NCI-H1694 (cell line): ENCODE measurements at regions not wholly inside any gene's neighbourhood (a gene's known extent, or its start where the extent isn't known, plus 50 kb on each side); places are given as distances from the start of the nearest gene placed in this dataset.
"Not testable (repeated sequence)": the region's sequence is repeated elsewhere in the genome, so short reads cannot be mapped to it uniquely, and the experiment has no call there.

Experiments
- DNase-seq: peaks from one replicate; lab custom pipeline; 2025; lab: John Stamatoyannopoulos, UW

DNA sequence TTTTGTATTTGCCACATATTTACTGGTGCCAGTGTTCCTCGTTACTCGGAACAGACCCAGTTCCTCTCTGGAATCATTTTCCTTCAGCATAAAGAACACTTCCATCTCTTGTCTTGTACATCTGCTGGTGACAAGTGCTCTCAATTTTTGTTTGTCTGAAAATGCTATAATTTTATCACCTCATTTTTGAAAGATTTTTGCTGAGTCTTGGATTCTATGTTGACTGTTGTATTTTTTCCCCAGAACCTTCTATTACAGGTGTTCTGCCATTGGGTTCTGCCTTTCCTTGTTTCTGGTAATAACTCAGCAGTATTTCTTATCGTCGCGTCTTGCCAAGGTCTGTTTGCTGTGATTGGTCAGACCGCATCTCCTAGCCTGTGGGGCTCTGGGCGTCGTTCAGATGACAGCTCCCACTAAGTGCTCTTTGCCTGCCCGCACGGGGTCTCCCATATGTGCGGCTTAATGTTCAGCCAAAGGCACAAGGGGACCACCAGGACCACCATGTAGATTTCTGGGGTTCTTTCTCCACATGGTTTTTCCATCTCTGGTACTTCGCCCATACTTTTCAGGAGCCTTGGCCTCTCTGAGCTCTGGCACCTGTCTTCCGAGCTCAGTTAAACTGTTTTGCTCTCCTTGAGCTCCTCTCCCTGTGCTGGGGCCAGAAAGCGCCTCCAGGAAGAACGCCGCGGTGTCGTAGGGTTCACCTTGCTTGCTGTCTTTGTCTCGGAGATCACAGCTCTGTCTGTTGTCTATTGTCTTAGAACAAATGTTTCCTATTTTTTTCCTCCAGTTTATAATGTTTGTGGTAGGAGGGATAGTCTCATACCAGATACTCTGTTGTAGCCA is 80.0 kb downstream of the METRNL start:
- no peak for DNase-seq

DNA sequence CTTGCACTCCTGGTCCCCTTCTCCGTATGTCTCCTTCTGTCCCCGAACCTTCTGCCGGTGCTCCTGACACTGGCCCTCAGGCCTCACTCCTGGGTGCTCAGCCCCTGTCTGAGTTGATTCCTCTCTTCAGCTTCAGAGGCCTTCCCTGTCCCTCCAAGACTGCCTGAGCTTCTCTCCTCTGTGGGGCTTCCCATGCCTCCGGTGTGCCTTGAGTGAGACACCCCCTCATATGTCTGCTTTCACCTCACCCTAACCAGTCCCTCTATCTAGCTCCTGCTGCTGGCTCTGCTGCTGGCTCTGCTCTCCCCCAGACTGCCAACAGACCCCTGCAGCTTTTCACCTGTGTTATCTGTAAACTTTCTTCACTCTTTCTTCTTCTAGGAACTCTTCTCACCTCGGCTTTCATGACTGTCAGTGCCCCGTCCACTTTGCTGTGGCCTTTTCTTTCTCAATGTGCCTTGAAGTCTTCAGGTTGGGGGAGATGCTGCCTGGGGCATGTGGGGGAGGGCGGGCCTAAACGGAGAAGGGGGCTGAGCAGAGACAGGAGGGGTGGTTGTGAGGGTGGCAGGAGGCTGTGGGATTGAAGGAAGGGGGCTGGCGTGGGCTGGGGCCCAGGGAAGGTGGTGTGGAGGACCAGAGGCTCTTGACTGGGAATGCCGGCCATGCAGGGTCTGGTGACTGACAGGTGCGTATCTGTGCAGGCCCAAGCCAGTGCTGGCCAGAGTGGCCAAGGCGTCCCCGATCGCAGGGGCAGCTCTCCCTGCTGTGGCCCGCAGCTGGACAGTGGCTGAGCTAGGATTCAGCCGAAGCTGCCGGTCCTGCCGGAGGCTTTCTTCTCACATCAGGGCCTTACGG is 81.3 kb downstream of the METRNL start:
- no peak for DNase-seq

DNA sequence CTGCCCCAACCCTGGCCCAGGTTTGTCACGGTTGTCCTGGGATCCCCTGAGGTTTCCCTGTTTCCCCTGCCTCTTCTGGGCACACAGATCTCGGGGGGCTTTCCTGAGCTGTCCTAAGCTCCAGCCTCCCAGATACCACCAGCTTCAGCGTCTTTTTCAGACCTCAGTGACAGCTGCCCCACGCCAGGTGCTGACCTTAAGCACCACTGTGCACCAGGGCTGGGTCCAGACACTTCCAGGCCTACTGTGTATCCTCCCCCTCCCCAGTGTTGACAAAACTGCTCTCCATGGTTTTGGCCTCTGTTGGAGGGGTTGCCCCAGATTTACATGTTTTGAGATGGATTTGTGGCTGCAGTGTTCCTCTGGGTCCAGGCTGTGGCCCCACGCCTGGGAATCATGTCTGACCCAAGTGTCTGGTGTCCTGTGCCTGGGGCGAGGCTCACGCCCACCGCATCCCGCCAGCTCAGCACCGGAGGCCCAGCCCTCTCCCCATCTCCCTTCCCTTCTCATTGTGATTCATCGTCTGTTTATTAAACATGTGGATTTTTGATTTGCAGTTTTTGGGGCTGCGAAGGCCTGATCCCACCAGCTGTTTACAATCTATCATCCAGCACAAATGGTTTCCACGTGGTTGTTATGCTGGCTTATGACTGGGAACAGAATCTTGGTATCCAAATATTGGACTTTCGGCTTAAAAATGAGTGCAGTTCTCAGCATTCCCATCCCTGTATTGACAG is 82.1 kb downstream of the METRNL start:
- no peak for DNase-seq

DNA sequence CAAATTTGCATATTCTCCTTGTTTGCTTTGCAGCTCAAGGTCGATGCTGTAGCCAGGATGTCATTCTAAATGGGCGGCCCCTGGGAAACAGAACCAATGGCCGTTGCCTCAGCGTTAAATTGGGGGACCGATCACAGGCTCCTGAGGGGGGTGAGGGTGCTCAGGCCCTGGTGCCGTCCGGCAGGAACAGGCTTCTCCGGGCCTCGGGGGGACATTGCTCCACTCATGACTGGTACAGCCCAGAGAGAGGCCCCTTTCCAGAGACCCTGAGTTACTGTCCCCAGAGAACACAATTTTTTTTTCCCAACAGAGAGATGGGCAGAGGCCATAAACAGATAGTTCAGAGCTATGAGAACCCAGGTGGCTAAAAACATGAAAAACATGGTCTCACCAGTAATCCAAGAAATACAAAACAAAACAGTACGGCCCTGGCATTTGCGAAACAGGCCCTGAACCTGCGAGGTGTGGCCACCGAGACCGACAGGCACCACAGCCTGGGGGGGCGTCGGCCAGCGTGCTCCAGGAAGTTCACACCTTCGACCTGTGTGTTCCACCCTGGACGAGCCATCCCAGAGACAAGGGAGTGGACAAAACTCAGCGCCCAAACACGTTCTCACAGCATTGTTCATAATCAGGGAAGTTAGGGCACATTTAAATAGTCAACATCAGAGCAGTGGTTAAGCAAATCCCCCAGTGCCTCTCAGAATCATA is 82.8 kb downstream of the METRNL start:
- no peak for DNase-seq

DNA sequence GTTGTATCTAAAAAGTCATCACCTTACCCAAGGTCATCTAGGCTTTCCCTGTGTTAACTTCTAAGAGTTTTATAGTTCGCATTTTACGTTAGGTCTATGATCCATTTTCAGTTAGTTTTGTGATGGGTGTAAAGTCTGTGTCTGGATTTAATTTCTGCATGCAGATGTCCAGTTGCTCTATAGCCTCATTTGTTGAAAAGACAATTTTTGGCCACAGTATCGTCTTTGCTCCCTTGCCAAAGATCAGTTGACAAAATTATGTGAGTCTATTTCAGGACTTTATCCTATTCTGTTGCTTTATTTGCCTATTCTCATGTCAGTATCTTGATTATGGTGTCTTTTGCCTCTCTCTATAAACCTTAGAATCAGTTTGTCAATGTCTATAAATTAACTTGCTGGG is 85.1 kb downstream of the METRNL start:
- DNase-seq = no peak

DNA sequence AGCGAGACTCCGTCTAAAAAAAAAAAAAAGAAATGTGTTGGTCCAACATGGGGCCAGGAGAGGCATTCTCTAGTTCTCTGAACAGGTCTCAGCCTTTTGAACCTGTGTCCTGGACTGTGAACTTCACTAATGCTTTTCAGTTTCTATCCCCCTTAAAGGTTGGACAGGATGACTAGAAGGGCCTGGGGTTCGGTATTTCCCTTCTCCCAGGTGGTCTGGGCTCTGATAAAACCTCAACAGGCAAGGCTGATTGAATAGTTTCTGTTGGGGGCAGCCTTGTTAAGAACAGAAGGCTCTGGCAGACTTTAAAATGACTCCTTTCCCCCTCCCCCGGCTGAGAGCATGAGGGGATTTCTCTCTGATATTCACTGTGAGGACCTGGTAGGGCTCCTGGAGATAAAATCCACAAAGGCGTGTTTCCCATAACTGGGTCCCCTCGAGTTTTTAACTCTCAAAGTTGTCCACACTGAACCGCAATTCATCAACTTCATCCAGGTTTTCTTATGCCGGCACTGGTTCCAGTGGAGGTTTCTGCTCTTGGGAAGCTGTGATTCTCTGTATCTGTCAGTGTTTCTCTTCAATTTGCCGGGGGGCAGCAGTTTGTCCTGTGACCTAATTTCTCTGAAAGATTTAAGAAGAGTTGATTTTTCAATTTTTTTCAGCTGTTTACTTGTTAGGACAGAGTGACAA is 91.3 kb downstream of the METRNL start:
- no peak for DNase-seq

DNA sequence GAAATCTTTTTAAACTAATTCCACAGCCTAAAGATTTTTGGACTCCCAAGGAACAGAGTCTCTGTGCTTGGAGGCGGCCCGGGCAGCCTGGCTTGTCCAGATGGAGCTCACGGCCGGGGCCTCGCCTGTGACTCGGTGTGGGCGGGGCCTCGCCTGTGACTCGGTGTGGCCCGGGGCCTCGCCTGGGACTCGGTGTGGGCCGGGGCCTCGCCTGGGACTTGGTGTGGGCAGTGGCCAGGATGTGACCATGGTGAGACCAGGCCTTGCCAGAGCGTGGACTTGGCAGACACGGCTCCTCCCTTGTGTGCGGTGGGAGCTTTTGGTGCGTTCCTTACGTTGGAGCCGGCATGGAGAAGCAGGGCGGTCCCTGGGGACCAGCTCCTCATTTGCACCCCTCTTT is 92.3 kb downstream of the METRNL start:
- DNase-seq = no peak

DNA sequence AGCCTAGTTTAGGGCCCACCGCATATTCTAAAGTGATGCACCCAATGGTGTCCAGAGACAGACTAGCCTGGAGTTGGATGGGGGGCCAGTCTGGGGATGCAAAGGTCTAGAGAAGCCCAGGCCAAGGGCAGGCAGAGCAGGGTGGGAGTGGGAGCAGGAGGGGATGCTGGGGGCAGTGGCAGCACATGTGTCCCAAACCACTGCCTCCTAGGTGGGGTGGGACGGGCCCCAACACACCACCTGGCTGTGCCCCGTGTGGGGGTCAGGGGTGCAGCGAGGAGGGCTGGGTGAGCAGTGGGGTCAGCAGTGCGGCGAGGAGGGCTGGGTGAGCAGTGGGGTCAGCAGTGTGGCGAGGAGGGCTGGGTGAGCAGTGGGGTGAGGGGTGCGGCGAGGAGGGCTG is 92.7 kb downstream of the METRNL start:
- DNase-seq = not testable (repeated sequence)

DNA sequence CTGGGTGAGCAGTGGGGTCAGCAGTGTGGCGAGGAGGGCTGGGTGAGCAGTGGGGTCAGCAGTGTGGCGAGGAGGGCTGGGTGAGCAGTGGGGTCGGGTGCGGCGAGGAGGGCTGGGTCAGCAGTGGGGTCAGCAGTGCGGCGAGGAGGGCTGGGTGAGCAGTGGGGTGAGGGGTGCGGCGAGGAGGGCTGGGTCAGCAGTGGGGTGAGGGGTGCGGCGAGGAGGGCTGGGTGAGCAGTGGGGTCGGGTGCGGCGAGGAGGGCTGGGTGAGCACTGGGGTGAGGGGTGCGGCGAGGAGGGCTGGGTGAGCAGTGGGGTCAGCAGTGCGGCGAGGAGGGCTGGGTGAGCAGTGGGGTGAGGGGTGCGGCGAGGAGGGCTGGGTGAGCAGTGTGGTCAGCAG is 93.2 kb downstream of the METRNL start:
- DNase-seq = not testable (repeated sequence)

DNA sequence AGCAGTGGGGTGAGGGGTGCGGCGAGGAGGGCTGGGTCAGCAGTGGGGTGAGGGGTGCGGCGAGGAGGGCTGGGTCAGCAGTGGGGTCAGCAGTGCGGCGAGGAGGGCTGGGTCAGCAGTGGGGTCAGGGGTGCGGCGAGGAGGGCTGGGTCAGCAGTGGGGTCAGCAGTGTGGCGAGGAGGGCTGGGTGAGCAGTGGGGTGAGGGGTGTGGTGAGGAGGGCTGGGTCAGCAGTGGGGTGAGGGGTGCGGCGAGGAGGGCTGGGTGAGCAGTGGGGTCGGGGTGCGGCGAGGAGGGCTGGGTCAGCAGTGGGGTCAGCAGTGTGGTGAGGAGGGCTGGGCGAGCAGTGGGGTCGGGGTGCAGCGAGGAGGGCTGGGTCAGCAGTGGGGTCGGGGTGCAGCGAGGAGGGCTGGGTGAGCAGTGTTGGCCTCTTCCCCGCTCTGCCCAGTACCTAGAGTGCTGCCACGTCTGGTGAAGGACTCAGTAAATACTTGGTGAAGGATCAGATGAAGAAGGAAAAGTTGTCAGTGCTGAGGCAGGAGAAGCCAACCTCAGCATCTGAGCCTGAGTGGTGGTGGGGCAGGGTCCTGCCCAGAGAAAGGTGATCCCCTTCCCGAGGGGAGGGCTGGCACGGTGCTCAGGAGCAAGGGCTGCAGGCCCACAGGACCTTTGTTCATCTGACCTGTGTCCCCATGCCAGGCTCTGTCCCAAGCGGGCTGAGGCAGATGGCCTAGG is 93.9 kb downstream of the METRNL start:
- not testable (repeated sequence) for DNase-seq

DNA sequence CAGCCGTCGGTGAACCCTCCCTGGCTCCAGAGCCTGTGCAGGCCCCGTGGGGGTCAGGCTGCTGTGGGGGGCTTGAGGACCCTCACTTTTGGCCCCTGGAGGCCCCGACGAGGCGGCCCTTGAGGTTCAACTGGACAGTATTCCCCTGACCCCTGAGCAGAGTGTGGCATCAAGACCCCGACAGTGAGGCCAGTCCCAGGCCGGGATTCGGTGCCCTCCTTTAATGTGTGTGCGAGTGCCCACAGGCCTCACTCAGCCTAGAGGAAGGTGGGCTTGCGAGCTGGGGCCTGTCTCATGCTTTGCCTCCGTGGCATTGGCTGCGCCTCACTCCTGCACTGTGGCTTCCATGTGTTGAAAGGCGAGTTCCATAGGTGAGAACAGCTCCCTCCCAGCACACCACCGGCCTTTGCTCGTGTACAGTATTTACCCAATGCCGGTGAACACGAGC is 94.5 kb downstream of the METRNL start:
- DNase-seq = no peak

DNA sequence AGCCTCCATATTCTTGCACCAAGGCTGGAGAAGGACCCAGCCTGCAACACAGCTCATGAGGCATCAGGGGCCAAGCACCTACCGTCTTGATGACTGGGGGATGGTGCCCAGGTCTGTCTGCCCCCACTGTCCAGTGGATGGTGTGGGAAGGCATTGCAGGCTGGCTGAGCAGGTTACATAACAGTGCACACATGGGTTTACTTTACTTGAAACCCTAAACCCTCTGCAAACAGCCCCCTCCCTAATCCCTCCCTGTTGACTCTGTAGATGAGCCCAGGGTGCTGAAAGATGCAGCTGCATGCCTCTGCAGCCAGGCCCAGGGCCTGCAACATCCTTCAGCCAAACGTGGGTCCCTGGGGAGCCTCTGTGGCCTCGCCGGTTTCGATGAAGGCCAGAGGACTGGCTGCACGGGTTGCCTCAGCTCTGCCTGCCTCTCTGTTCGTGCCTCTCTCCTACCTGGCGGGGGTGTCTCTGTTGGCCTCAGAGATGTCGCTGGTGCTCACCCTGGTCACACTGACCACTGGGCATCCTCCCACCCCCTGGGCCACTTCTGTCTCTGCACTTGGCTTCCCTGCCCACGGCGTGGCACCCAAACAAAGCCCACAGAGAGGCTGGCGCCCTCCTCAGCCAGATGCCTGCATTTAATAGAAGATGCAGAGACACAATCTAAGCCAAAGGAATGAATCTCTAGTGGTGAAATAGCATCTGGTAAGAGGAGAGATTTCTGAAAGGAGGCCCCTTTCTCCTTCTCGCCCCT is 95.1 kb downstream of the METRNL start:
- DNase-seq = no peak

DNA sequence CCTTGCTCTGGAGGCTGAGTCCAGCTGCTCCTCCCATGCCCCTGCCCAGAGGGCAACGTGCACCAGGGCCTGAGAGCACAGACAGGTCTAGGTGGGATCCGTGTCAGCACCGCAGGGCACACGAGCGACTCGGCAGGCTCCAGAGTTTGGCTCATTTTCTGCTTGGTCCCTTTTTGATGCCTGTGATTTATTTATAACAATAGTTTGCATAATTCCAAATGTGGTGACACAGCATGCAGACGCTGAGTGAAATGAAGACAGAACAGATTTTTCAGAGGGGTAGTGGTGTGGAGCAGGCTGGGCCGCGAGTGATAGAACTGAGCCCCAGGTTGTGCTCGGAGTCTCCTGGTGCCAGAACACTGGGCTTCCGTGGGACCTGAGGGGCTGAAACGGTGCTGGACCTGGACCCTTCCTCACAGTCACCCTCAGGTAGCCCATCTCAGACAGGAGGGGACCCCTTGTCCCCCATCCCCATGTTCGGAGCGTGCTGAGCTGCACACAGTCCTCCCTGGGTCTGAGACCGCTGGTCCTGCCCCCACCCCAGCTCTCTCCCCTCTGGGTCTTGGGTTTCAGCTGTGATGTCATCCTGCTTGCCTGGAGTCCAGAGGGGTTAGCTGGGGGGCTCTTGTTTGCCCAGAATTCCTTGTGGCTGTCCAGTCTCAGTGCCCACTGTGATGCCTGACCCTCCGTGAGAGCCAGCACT is 95.9 kb downstream of the METRNL start:
- no peak for DNase-seq

DNA sequence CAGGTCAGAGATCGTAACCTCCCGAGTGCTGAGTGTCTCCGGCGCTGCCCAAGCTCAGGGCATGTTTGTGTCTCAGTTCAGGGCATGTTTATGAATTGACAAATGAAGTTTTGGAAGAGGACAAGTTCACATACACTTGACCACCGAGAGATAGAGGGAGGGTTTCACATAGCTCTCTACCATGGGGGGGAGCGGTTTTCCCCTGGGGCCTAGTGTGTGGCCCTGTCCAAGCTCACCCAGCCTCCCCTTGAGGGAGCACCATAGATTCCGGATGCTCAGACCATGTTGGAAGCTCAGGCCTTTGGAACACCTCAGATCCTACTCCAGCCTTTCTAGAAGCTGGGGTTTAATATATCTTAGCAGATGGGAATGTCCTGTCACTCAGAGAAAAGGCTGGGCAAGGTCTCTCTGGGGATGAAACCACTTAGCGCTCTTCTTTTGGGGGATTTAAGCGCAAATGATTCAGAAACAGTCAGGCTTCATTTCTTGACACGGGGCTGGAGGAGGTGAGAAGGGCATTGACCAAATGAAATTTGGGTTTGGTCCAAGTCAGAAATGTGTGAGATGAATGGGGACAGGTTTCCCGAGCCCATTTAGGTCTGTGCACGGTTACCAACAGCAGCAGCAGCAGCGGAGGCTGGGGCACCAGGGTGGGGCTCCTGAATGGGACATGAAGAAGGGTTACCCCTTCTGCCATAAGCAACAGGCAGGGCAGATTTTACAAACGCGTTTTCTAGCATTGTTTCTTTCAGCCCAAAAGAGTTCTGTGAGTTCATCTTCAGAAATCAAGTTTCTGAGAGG is 96.6 kb downstream of the METRNL start:
- no peak for DNase-seq

DNA sequence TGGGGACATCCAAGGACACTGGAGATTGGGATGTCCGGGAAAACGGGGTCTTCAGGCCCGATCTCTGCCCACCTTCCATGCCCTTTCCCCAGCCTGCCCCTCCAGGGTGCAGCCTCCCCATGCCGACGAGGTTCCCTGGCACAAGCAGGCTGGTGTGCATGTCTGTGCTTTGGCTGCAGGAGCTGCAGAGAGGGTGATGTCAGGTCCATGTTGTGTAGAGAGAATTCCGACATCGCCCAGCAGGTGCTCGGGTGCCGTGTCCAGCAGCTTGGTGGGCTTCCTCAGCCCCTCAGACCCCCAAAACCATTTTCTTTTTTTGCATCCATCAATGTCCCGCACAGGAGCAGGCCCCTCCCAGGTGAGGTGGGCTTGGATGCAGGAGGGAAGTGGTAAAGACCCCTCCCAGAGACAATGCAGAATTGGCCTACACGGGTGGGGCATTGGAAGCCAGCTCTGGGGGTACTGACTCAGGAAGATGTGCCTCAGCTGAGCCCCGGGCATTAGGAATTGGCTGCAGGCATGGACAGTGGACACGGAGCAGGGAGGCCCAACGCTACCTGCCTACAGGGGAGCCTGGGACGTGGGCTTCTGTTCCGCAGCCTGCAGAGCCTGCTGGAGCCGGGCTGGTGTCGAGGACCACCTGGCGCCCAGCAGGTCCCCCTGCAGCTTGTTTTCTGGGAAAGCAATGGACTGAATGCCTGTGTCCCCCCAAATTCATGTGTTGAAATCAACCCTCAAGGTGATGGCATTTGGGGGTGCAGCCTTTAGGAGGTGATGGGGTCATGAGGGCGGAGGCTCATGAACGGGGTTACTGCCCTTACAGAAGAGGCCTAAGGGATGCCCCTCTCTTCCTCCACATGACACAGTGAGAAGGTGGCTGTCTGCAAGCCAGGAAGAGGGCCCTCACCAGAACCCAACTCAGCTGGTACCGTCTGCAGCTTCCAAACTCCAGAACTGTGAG is 97.5 kb downstream of the METRNL start:
- DNase-seq = no peak

DNA sequence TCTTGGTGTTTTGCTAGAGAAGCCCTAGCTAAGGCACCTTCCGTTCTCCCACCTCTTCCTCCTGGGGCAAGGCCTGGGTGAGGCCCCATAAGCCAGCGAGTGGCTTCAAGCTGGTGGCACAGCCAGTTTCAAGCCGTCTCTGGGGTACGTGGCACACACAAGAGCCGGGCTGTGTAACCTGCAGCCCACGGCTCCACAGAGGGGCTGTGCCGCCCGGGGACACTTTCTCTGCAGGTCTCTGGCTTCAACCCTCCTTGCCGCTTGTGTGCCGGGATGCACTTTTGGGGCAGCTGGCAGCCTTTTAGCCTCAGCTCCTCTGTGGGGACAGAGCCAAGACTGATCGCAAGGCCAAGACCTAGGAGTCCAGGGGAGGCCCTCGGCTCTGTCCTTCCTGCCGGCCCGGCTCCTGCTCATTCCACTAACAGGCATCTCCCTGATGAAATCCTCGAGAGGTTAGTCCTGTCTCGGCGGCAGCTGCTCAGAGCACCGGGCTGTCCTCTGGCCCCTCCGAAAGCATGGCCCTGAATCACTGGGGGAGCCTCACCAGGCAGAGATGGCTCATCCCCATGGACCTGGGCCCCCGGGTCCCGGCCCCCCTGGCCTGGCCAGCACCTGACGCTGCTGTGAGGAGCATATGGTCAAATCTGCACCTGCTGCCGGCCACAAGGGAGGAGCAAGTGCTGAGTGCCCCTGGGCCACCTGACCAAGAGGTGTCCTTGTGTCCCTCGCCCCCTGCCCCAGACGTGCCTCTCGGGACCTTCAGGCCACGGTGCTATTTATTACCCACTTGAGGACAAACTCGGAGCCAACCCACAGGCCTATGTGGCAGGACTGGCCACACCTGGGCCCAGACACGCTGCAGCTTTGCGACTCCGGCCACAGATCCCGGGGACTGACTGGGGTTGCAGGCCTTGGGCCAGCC is 98.5 kb downstream of the METRNL start:
- no peak for DNase-seq
